ENCODE measurements at regions not wholly inside any gene's neighbourhood (a gene's known extent, or its start where the extent isn't known, plus 50 kb on each side); places are given as distances from the start of the nearest gene placed in this dataset.

- no peak overlapping the region for H3K27ac ChIP-seq (ENCODE audit: low read depth, low read length)
- H2BK120ac ChIP-seq (replicated peaks; ENCODE audit: low read depth, low read length), result no peak overlapping the region
- H3K4ac ChIP-seq (replicated peaks; ENCODE audit: insufficient read length, low read depth, low read length), result no peak overlapping the region
- H3K27me3 ChIP-seq (replicated peaks in 1 of 4; ENCODE audit: control insufficient read depth in 3 of 4, extremely low read depth in 1 of 4, insufficient read depth in 3 of 4, low read length in 3 of 4), result no peaks in the 10 kb centered on the region
- H4K5ac ChIP-seq (ENCODE audit: insufficient read length, low read depth, low read length), result no peak overlapping the region
- H3K9me3 ChIP-seq (ENCODE audit: insufficient read depth in 2 of 2, low read depth in 1 of 2, low read length in 1 of 2), result no peaks in the 10 kb centered on the region
- H3K36me3 ChIP-seq (ENCODE audit: control insufficient read depth in 2 of 4, insufficient read depth in 4 of 4, low read length in 3 of 4), result no peaks in the 10 kb centered on the region
- H3K4me1 ChIP-seq (replicated peaks in 1 of 4; ENCODE audit: control insufficient read depth in 3 of 4, insufficient read depth in 4 of 4, low read length in 3 of 4), result no peaks in the 10 kb centered on the region
- TF ChIP-seq RAD21 (IDR thresholded peaks at IDR 0.05 in 1 of 2, conservative IDR thresholded peaks at IDR 0.05 in 1 of 2; ENCODE audit: low read depth in 2 of 2, low read length in 2 of 2), result peak; percentile 73
- no peak for TF ChIP-seq BCL11A (IDR thresholded peaks at IDR 0.05; ENCODE audit: low read depth in 2 of 2, low read length in 2 of 2)
- TF ChIP-seq CTCF (IDR thresholded peaks at IDR 0.05; ENCODE audit: control extremely low read depth in 1 of 3, insufficient read depth in 1 of 3, low read depth in 1 of 3, low read length in 3 of 3), result peak in 2 of 3 experiments; percentile 42 to 74; a peak in 3 of 4 replicates
- no peak overlapping the region for H3K18ac ChIP-seq (ENCODE audit: extremely low read depth, low read length)
- no peak overlapping the region for H2BK15ac ChIP-seq (ENCODE audit: low read length)
- CTCF ChIA-PET (ENCODE audit: partially characterized antibody), result interaction anchor here (0.7 to 2.8 kb wide), 31 partner anchors 9 to 1525 kb away, joined by 3 to 24 read pairs (median 4); no protein-coding TSS in a partner anchor
- H3K4me3 ChIP-seq (ENCODE audit: extremely low read depth in 1 of 4, insufficient read depth in 2 of 4, low read depth in 3 of 4, low read length in 4 of 4), result no peak overlapping the region
- no peak overlapping the region for H4K8ac ChIP-seq (ENCODE audit: extremely low read depth, insufficient read depth, low read length)
- no peak overlapping the region for H2AK5ac ChIP-seq (ENCODE audit: low read depth, low read length)
- H3K23me2 ChIP-seq (ENCODE audit: low read depth, low read length), result no peaks in the 10 kb centered on the region
- H3K79me1 ChIP-seq (ENCODE audit: low read depth, low read length), result no peaks in the 10 kb centered on the region
- H3K23ac ChIP-seq (ENCODE audit: insufficient read length), result no peak overlapping the region
- POLR2A ChIA-PET (ENCODE audit: partially characterized antibody), result no interaction called here
- H4K91ac ChIP-seq (replicated peaks; ENCODE audit: insufficient read length, low read length), result no peak overlapping the region
- no peak overlapping the region for H3K56ac ChIP-seq (replicated peaks; ENCODE audit: insufficient read length, low read depth, low read length)
- no peak overlapping the region for H3K9ac ChIP-seq (replicated peaks in 1 of 4; ENCODE audit: extremely low read depth in 1 of 4, low read depth in 3 of 4, low read length in 3 of 4)
- FAIRE-seq, result peak; percentile 42
- H3K79me2 ChIP-seq (ENCODE audit: control insufficient read depth in 1 of 2, insufficient read depth in 2 of 2, low read length in 2 of 2), result no peaks in the 10 kb centered on the region
- no peaks in the 10 kb centered on the region for H4K20me1 ChIP-seq (replicated peaks in 1 of 2; ENCODE audit: control insufficient read depth in 1 of 2, insufficient read depth in 2 of 2, low read length in 2 of 2)
- H2BK12ac ChIP-seq (ENCODE audit: low read depth, low read length), result no peak overlapping the region
- no peak overlapping the region for H2BK5ac ChIP-seq (ENCODE audit: low read depth, low read length)
- no peak overlapping the region for H3K4me2 ChIP-seq (ENCODE audit: insufficient read depth in 1 of 2, low read depth in 2 of 2, low read length in 2 of 2)
- DNase-seq (ENCODE audit: low read depth in 1 of 2, low spot score in 2 of 2), result no peak
- H2BK20ac ChIP-seq (ENCODE audit: low read length), result no peak overlapping the region
- H3K14ac ChIP-seq (ENCODE audit: insufficient read length), result no peak overlapping the region
- no peak overlapping the region for H2AFZ ChIP-seq (ENCODE audit: low read length)
- WGBS, 2 experiments (ENCODE audit: extremely low coverage in 1 of 2, insufficient coverage in 1 of 2, insufficient read length in 1 of 2, insufficient replicate concordance in 2 of 2, low coverage in 1 of 2, low lambda C conversion rate in 2 of 2, missing lambda C conversion rate in 1 of 2), result 52% methylated on average over 4 of the region's 4 CpGs; no CpG with 5 or more reads in 1 of the 2 experiments
Observed at GRCh38 chr3:94234177-94234788, 171.4 kb downstream of the NSUN3 start.

Measured in H1 (cell line).